IMR-90 (cell line): ENCODE measurements at regions not wholly inside any gene's neighbourhood (a gene's known extent, or its start where the extent isn't known, plus 50 kb on each side); places are given as distances from the start of the nearest gene placed in this dataset.

ENCODE experiments used
- ATAC-seq: fragments of 200-7000 bp; cut with Tn5 transposase; 2 replicates; pipeline ENCODE4 v1.9.1; 2020; ENCODE audit warnings: low read depth, mild to moderate bottlenecking, moderate library complexity
- BruUV-seq: library from RNA; stranded (reverse); fragments of 400-500 nt; replicated peaks from 2 replicates; lab custom pipeline; 2021; lab: Mats Ljungman, UMichigan
- CTCF ChIA-PET: fragments of 300-600 bp; formaldehyde crosslinking; extraction: SDS; loops from one replicate; lab custom pipeline; 2021; ENCODE audit warnings: antibody characterized with exemption; lab: Yijun Ruan, JAX
- POLR2A ChIA-PET: fragments of 300-600 bp; sonication (Branson Sonifier 250); formaldehyde crosslinking; loops from one replicate; lab custom pipeline; 2022; ENCODE audit warnings: antibody characterized with exemption; ENCODE audit not compliant: unreplicated experiment; lab: Charles Lee
- DNase-seq: peaks from one replicate; pipeline ENCODE4 v3.0.0; 2013
- H2AFZ ChIP-seq: replicated peaks from 2 replicates; pipeline ENCODE3; 2013; ENCODE audit warnings: low read length, mild to moderate bottlenecking; ENCODE audit not compliant: poor library complexity
- H2AK5ac ChIP-seq: 2 replicates; pipeline ENCODE4 v1.6.1; 2013; ENCODE audit warnings: low read depth, low read length, inconsistent platforms
- H2AK9ac ChIP-seq: replicated peaks from 2 replicates; pipeline ENCODE3; 2013; ENCODE audit warnings: mild to moderate bottlenecking, low read depth, low read length, moderate library complexity; ENCODE audit not compliant: poor library complexity
- H2BK120ac ChIP-seq: 2 replicates; pipeline ENCODE4 v1.6.1; 2013; ENCODE audit warnings: low read depth, low read length, inconsistent platforms
- H2BK15ac ChIP-seq: 3 replicates; pipeline ENCODE4 v1.6.1; 2013; ENCODE audit warnings: low read depth, low read length, inconsistent platforms
- H2BK20ac ChIP-seq: 2 replicates; pipeline ENCODE4 v1.6.1; 2013; ENCODE audit warnings: low read depth, mild to moderate bottlenecking, inconsistent platforms, low read length, moderate library complexity
- H2BK5ac ChIP-seq: 2 replicates; pipeline ENCODE4 v1.6.1; 2013; ENCODE audit warnings: mild to moderate bottlenecking, low read depth, low read length, inconsistent platforms; ENCODE audit not compliant: poor library complexity, severe bottlenecking
- H3K14ac ChIP-seq: replicated peaks from 2 replicates; pipeline ENCODE4 v1.6.1; 2013; ENCODE audit warnings: low read depth, low read length, inconsistent platforms
- H3K18ac ChIP-seq: 2 replicates; pipeline ENCODE4 v1.6.1; 2013; ENCODE audit warnings: low read depth, low read length, control low read depth
- H3K23ac ChIP-seq: 2 replicates; pipeline ENCODE4 v1.6.1; 2013; ENCODE audit warnings: low read depth, low read length, inconsistent platforms
- H3K27ac ChIP-seq: 2 replicates; pipeline ENCODE4 v1.5.1; 2013; ENCODE audit warnings: mild to moderate bottlenecking, control low read depth, low read length; ENCODE audit not compliant: insufficient read depth
- H3K27me3 ChIP-seq: 2 replicates; pipeline ENCODE4 v1.6.1; 2013; ENCODE audit warnings: low read length; ENCODE audit not compliant: control insufficient read depth, insufficient read depth
- H3K36me3 ChIP-seq: 2 replicates; pipeline ENCODE4 v1.6.1; 2013; ENCODE audit warnings: low read length, mixed read lengths; ENCODE audit not compliant: control insufficient read depth, insufficient read depth
- H3K4ac ChIP-seq: 2 replicates; pipeline ENCODE4 v1.6.1; 2013; ENCODE audit warnings: low read depth, low read length, inconsistent platforms
- H3K4me1 ChIP-seq: 2 replicates; pipeline ENCODE4 v1.6.1; 2013; ENCODE audit warnings: low read length, mixed read lengths; ENCODE audit not compliant: control insufficient read depth, insufficient read depth
- H3K4me2 ChIP-seq: 2 replicates; pipeline ENCODE4 v1.6.1; 2013; ENCODE audit warnings: low read depth, mild to moderate bottlenecking, control low read depth, low read length, moderate library complexity
- H3K4me3 ChIP-seq: 2 replicates; pipeline ENCODE4 v1.5.1; 2013; ENCODE audit warnings: low read depth, mild to moderate bottlenecking, control low read depth, low read length, moderate library complexity; ENCODE audit not compliant: insufficient read depth
- H3K56ac ChIP-seq: 2 replicates; pipeline ENCODE4 v1.6.1; 2013; ENCODE audit warnings: low read length, inconsistent platforms; ENCODE audit not compliant: insufficient read depth; ENCODE audit errors: extremely low read depth
- H3K79me1 ChIP-seq, 2 experiments: 2 replicates each; pipeline ENCODE4 v1.6.1; 2013; ENCODE audit warnings: low read length in 2 of 2, inconsistent platforms in 1 of 2, low read depth in 1 of 2
- H3K9ac ChIP-seq: 2 replicates; pipeline ENCODE4 v1.6.1; 2013; ENCODE audit warnings: low read depth, low read length, control low read depth
- H3K9me1 ChIP-seq: 2 replicates; pipeline ENCODE4 v1.6.1; 2013; ENCODE audit warnings: low read length, inconsistent platforms; ENCODE audit not compliant: insufficient read depth
- H3K9me3 ChIP-seq: 2 replicates; pipeline ENCODE4 v1.6.1; 2013; ENCODE audit warnings: low read length; ENCODE audit not compliant: control insufficient read depth, insufficient read depth
- H4K20me1 ChIP-seq: 2 replicates; pipeline ENCODE4 v1.6.1; 2013; ENCODE audit warnings: low read length, inconsistent platforms; ENCODE audit not compliant: insufficient read depth
- H4K5ac ChIP-seq: 2 replicates; pipeline ENCODE4 v1.6.1; 2013; ENCODE audit warnings: mild to moderate bottlenecking, low read depth, low read length, control low read depth
- H4K8ac ChIP-seq, 2 experiments: 2 replicates each; pipeline ENCODE4 v1.6.1; 2013; ENCODE audit warnings: low read depth in 2 of 2, low read length in 2 of 2, control low read depth in 1 of 2, inconsistent platforms in 1 of 2
- H4K91ac ChIP-seq: 2 replicates; pipeline ENCODE4 v1.6.1; 2013; ENCODE audit warnings: low read depth, low read length, inconsistent platforms; ENCODE audit not compliant: insufficient read depth
- BHLHE40 ChIP-seq: fragments of 150-350 bp; IDR thresholded peaks from 2 replicates; pipeline ENCODE4 v1.6.1; 2016; ENCODE audit warnings: mild to moderate bottlenecking, low read depth, low read length
- CEBPB ChIP-seq: IDR thresholded peaks from 2 replicates; pipeline ENCODE4 v1.6.1; 2012; ENCODE audit warnings: low read depth, low read length, improper control_type of control experiment
- CHD1 ChIP-seq: IDR thresholded peaks from 2 replicates; pipeline ENCODE4 v1.6.1; 2012; ENCODE audit warnings: low read depth, low read length, improper control_type of control experiment
- CTCF ChIP-seq: conservative IDR thresholded peaks from 2 replicates; pipeline ENCODE4 v1.5.1; 2012; ENCODE audit warnings: mild to moderate bottlenecking, low read depth, low read length, improper control_type of control experiment
- ELK1 ChIP-seq: fragments of 150-350 bp; IDR thresholded peaks from 2 replicates; pipeline ENCODE4 v1.6.1; 2016; ENCODE audit warnings: low read depth, mild to moderate bottlenecking, low read length, moderate library complexity, borderline replicate concordance
- FOS ChIP-seq: fragments of 150-350 bp; IDR thresholded peaks from 2 replicates; pipeline ENCODE4 v1.6.1; 2016; ENCODE audit warnings: low read depth, low read length
- MAFK ChIP-seq: IDR thresholded peaks from 2 replicates; pipeline ENCODE4 v1.6.1; 2012; ENCODE audit warnings: low read depth, low read length, improper control_type of control experiment
- MAZ ChIP-seq: IDR thresholded peaks from 2 replicates; pipeline ENCODE4 v1.6.1; 2012; ENCODE audit warnings: low read depth, mild to moderate bottlenecking, low read length, improper control_type of control experiment, moderate library complexity, borderline replicate concordance
- MXI1 ChIP-seq: IDR thresholded peaks from 2 replicates; pipeline ENCODE4 v1.6.1; 2012; ENCODE audit warnings: low read depth, mild to moderate bottlenecking, low read length, moderate library complexity, borderline replicate concordance
- NFE2L2 ChIP-seq: fragments of 150-350 bp; IDR thresholded peaks from 2 replicates; pipeline ENCODE4 v1.6.1; 2016; ENCODE audit warnings: low read depth, mild to moderate bottlenecking, low read length
- POLR2A ChIP-seq: IDR thresholded peaks from 2 replicates; pipeline ENCODE4 v1.6.1; 2012; ENCODE audit warnings: mild to moderate bottlenecking, low read depth, low read length
- RAD21 ChIP-seq: IDR thresholded peaks from 2 replicates; pipeline ENCODE4 v1.6.1; 2012; ENCODE audit warnings: low read length, improper control_type of control experiment
- RCOR1 ChIP-seq: IDR thresholded peaks from 2 replicates; pipeline ENCODE4 v1.6.1; 2012; ENCODE audit warnings: mild to moderate bottlenecking, low read length, improper control_type of control experiment; ENCODE audit not compliant: insufficient replicate concordance
- RFX5 ChIP-seq: IDR thresholded peaks from 2 replicates; pipeline ENCODE4 v1.8.0; 2012; ENCODE audit warnings: low read depth, mild to moderate bottlenecking, low read length, moderate library complexity
- SMC3 ChIP-seq: fragments of 150-350 bp; IDR thresholded peaks from 2 replicates; pipeline ENCODE4 v1.6.1; 2016; ENCODE audit warnings: low read depth, mild to moderate bottlenecking, antibody characterized with exemption, low read length, moderate library complexity
- dilution Hi-C: fragments of 300-500 bp; cut with HindIII; formaldehyde crosslinking; loops from one replicate; pipeline ENCODE4 v1.14.3; 2018; ENCODE audit warnings: low sequenced_read_pairs; ENCODE audit not compliant: unreplicated experiment
- in situ Hi-C: fragments of 300-500 bp; cut with MboI; formaldehyde crosslinking; loops from 3 replicates; pipeline ENCODE4 v1.14.3; 2019; ENCODE audit warnings: low sequenced_read_pairs, inconsistent platforms, mixed read lengths
- intact Hi-C: fragments of 100-400 bp; cut with micrococcal nuclease; formaldehyde crosslinking; loops from 2 replicates; pipeline ENCODE4 v1.10.0; 2022
- TF ChIP-seq, protein P1 (sequence below): fragments of 150-350 bp; IDR thresholded peaks from 2 replicates; pipeline ENCODE4 v1.6.1; 2017; ENCODE audit warnings: mild to moderate bottlenecking, antibody characterized with exemption, low read length, low read depth

DNA sequence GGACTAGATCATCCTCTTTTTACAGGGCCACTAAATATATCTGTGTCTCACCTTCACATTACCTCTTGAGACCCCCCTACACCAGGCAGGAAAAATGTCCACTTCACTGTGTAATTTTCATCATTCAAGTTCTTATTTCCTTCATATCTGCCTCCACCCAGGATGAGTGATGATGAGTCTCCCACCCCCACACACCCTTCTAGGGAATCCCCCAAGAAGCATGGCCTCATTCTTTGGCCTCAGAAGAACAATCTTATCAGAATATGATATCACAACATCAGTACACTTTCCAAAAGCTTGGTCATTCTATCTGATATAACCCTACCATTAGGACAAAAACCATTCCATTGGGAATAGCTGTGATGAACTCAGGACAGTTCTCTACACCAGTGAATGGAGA lies 170.3 kb upstream of the DUSP10 start:
- no peak overlapping the region for H4K8ac ChIP-seq
- H3K56ac ChIP-seq, result no peak overlapping the region
- ChIA-PET POLR2A (no interaction called here), CTCF (no interaction called here)
- no peak overlapping the region for H2BK120ac ChIP-seq
- no peaks in the 10 kb centered on the region for H3K9me1 ChIP-seq
- H2AFZ ChIP-seq, result no peak overlapping the region
- no peak overlapping the region for H3K4me2 ChIP-seq
- dilution Hi-C loops (no loop called here), in situ Hi-C loops (no loop called here), intact Hi-C loops (no loop called here)
- 0 out of 2 replicates have a peak overlapping the region, but pooled peaks have one; percentile 24 for H3K23ac ChIP-seq
- no peak overlapping the region for H3K9ac ChIP-seq
- no peaks in the 10 kb centered on the region for H3K9me3 ChIP-seq
- H3K36me3 ChIP-seq, result no peaks in the 10 kb centered on the region
- ATAC-seq, result no peak
- no peak overlapping the region for H3K27ac ChIP-seq
- H4K91ac ChIP-seq, result no peak overlapping the region
- H4K20me1 ChIP-seq, result no peaks in the 10 kb centered on the region
- H3K4ac ChIP-seq, result no peak overlapping the region
- H2BK20ac ChIP-seq, result no peak overlapping the region
- no peak overlapping the region for H3K18ac ChIP-seq
- no peak overlapping the region for H3K4me3 ChIP-seq
- H3K27me3 ChIP-seq, result no peaks in the 10 kb centered on the region
- no peak overlapping the region for H2AK9ac ChIP-seq
- no TSS peak for BruUV-seq
- no peak overlapping the region for H2BK5ac ChIP-seq
- H3K79me1 ChIP-seq, result no peaks in the 10 kb centered on the region
- no peak overlapping the region for H4K5ac ChIP-seq
- peak; percentile 44 for DNase-seq
- no peak overlapping the region for H3K14ac ChIP-seq
- no peak overlapping the region for H2AK5ac ChIP-seq
- no peak overlapping the region for H2BK15ac ChIP-seq
- no peak for TF ChIP-seq NFE2L2
- TF ChIP-seq FOS, result no peak
- TF ChIP-seq POLR2A, result no peak
- no peak for TF ChIP-seq CEBPB
- TF ChIP-seq BHLHE40, result no peak
- TF ChIP-seq SMC3, result no peak
- no peak for TF ChIP-seq CHD1
- TF ChIP-seq RAD21, result no peak
- no peak for TF ChIP-seq CTCF
- no peak for TF ChIP-seq RCOR1
- no peak for TF ChIP-seq ELK1
- no peak for TF ChIP-seq MXI1
- no peak for TF ChIP-seq MAFK
- no peak for TF ChIP-seq RFX5
- no peak for TF ChIP-seq MAZ
- TF ChIP-seq, protein P1, sequence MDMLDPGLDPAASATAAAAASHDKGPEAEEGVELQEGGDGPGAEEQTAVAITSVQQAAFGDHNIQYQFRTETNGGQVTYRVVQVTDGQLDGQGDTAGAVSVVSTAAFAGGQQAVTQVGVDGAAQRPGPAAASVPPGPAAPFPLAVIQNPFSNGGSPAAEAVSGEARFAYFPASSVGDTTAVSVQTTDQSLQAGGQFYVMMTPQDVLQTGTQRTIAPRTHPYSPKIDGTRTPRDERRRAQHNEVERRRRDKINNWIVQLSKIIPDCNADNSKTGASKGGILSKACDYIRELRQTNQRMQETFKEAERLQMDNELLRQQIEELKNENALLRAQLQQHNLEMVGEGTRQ, result no peak
- no peaks in the 10 kb centered on the region for H3K4me1 ChIP-seq
